ENCODE measurements at regions not wholly inside any gene's neighbourhood (a gene's known extent, or its start where the extent isn't known, plus 50 kb on each side); places are given as distances from the start of the nearest gene placed in this dataset.

DNA sequence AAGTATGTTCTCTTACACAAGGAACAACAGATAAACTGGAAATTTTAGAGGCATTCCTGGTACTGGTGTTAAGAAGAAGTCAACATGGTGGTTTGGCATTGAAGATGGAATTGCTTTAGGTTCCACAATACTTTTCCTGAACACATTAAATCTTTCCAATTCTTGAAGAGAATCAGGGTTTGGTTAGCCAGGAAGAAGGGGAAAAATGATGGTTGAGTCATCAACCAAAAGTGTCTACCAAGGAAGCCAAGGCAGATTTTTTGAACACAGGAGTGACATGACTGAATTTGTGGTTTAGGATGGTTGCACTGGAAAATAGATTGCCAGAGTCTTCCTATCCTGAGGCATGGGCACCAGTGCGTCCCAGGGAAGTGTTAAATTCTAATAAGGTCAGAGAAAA is 433.4 kb downstream of the TMEM38B start:
- TF ChIP-seq, protein P1, sequence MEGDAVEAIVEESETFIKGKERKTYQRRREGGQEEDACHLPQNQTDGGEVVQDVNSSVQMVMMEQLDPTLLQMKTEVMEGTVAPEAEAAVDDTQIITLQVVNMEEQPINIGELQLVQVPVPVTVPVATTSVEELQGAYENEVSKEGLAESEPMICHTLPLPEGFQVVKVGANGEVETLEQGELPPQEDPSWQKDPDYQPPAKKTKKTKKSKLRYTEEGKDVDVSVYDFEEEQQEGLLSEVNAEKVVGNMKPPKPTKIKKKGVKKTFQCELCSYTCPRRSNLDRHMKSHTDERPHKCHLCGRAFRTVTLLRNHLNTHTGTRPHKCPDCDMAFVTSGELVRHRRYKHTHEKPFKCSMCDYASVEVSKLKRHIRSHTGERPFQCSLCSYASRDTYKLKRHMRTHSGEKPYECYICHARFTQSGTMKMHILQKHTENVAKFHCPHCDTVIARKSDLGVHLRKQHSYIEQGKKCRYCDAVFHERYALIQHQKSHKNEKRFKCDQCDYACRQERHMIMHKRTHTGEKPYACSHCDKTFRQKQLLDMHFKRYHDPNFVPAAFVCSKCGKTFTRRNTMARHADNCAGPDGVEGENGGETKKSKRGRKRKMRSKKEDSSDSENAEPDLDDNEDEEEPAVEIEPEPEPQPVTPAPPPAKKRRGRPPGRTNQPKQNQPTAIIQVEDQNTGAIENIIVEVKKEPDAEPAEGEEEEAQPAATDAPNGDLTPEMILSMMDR (IDR thresholded peaks at IDR 0.05), result no peak
- TF ChIP-seq POLR2A (IDR thresholded peaks at IDR 0.05) (no peak), EP300 (IDR thresholded peaks at IDR 0.05) (no peak)
- Histone ChIP-seq H3K4me1 (no peaks in the 10 kb centered on the region), H3K27me3 (no peaks in the 10 kb centered on the region), H3K4me3 (no peak overlapping the region), H3K9me3 (peaks cover 0 to 9% (median 0%) of the 10 kb centered on the region in 4 donors), H3K27ac (no peak overlapping the region), H3K36me3 (no peaks in the 10 kb centered on the region)
- WGBS, 2 donors, result 83 to 90% methylated on average over 1 of the region's 1 CpG
- DNase-seq (ENCODE audit: low spot score in 2 of 2), result no peak

DNA sequence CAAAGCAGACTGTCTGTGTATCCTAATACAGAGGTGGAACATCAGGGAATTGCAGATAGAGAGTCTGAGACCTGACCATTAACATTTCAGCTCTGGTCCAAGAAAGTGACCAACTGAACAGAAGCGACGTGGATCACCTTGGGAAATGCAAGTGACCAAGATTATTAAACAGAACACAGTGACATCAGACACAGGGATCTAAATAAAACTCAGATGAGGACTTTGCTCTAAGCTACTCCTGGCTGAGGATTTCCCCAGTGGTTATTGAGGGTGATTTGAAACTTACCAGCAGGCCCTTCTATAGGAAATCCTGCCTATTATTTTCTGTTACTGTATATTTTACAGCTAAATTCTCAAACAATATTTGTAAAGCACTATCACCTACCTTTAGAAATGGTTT is 436.0 kb downstream of the TMEM38B start:
- H3K4me3 ChIP-seq, result no peak overlapping the region
- no peaks in the 10 kb centered on the region for H3K36me3 ChIP-seq
- H3K9me3 ChIP-seq, result peaks cover 0 to 6% (median 0%) of the 10 kb centered on the region in 4 donors
- H3K27me3 ChIP-seq, result no peaks in the 10 kb centered on the region
- no peak for TF ChIP-seq EP300 (IDR thresholded peaks at IDR 0.05)
- TF ChIP-seq, protein P1 (IDR thresholded peaks at IDR 0.05), result no peak
- no peak for TF ChIP-seq POLR2A (IDR thresholded peaks at IDR 0.05)
- DNase-seq (ENCODE audit: low spot score in 2 of 2), result no peak
- no peak overlapping the region for H3K27ac ChIP-seq
- WGBS, 2 donors, result 86 to 88% methylated on average over 2 of the region's 2 CpGs
- H3K4me1 ChIP-seq, result no peaks in the 10 kb centered on the region

- Histone ChIP-seq H3K36me3 (no peaks in the 10 kb centered on the region), H3K27ac (no peak overlapping the region), H3K4me3 (no peak overlapping the region), H3K9me3 (no peaks in the 10 kb centered on the region), H3K4me1 (no peaks in the 10 kb centered on the region), H3K27me3 (no peaks in the 10 kb centered on the region)
- WGBS, 2 donors, result 80 to 89% methylated on average over 2 of the region's 2 CpGs
- DNase-seq (ENCODE audit: low spot score in 2 of 2), result no peak
- TF ChIP-seq POLR2A (IDR thresholded peaks at IDR 0.05) (no peak), EP300 (IDR thresholded peaks at IDR 0.05) (no peak)
- TF ChIP-seq, protein P1 (IDR thresholded peaks at IDR 0.05), result no peak
These were observed 449.4 kb downstream of the TMEM38B start for GRCh38 chr9:106143781-106144180.

GRCh38 chr9:106146066-106146840 is 451.9 kb downstream of the TMEM38B start:
- Histone ChIP-seq H3K4me3 (no peak overlapping the region), H3K9me3 (no peaks in the 10 kb centered on the region), H3K4me1 (no peaks in the 10 kb centered on the region), H3K27ac (no peak overlapping the region), H3K27me3 (no peaks in the 10 kb centered on the region), H3K36me3 (no peaks in the 10 kb centered on the region)
- TF ChIP-seq EP300 (IDR thresholded peaks at IDR 0.05) (no peak), POLR2A (IDR thresholded peaks at IDR 0.05) (no peak)
- TF ChIP-seq, protein P1 (IDR thresholded peaks at IDR 0.05), result no peak
- no peak for DNase-seq (ENCODE audit: low spot score in 2 of 2)
- 44 to 58% methylated on average over 6 of the region's 6 CpGs for WGBS, 2 donors

DNA sequence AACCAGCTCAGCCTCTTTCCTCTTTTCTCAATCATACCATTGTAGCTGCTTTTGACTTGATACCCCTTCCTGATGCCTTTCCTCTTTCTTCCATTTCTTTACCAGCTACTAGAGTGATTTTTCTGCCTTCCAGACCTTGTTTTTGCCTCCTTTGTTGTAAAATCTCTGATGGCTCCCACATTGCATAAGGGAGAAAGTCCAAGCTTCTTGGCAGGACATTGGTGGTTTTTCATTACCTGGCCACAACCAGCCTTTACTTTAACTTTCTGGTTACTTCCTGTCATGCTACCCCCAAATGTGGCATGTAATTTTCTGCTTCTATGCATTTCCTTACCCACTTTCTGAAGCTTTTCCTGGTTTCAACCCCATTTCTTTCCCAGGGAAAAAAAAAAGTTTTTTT is 452.5 kb downstream of the TMEM38B start:
- no peaks in the 10 kb centered on the region for H3K4me1 ChIP-seq
- H3K27ac ChIP-seq, result no peak overlapping the region

More for the DNA sequence above, 452.5 kb downstream of the TMEM38B start:
- no peak for DNase-seq (ENCODE audit: low spot score in 2 of 2)
- no peak overlapping the region for H3K4me3 ChIP-seq
- no peaks in the 10 kb centered on the region for H3K36me3 ChIP-seq
- TF ChIP-seq POLR2A (IDR thresholded peaks at IDR 0.05) (no peak), EP300 (IDR thresholded peaks at IDR 0.05) (no peak)
- TF ChIP-seq, protein P1 (IDR thresholded peaks at IDR 0.05), result no peak
- H3K9me3 ChIP-seq, result no peaks in the 10 kb centered on the region
- H3K27me3 ChIP-seq, result no peaks in the 10 kb centered on the region
